ENCODE measurements at regions not wholly inside any gene's neighbourhood (a gene's known extent, or its start where the extent isn't known, plus 50 kb on each side); places are given as distances from the start of the nearest gene placed in this dataset.
"Not testable (repeated sequence)": the region's sequence is repeated elsewhere in the genome, so short reads cannot be mapped to it uniquely, and the experiment has no call there.

DNA sequence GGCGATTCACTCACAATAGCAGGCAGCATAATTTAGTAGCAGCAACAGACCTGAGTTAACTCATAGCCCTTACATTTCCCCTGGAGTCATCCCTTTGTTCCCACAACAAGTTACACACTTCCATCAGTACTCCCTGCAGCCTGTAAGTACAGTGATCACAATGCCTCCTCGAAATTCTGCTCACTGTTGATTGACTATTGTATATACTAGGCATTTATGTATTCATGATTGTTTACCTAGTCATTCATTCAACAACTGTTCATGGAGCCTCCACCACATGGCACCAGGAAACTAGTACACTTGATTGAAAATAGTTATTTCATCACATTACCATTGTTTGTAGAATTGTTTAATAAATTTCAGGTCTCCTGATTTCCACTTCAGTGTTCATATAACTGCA lies 71.4 kb upstream of the P3H2 start:
- no peak for DNase-seq (ENCODE audit: low read depth)

DNA sequence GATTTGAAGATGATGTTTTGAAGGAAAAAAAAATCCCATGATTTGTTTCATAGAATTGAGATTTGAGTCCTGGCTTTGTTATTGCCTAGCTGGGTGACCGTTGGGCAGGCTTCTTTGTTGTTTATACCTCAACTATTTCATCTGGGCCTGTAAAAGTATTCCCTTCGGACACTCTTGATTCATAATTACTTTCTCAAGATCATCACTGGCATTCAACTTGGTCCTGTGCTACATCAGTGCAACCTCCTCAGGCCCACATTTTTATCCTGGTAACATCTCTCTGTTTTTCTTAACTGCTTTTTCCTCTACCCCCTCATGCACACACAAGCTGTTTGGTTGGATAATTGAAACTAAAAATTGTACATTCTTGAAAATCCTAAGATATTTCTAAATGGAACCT lies 67.5 kb upstream of the P3H2 start:
- DNase-seq (ENCODE audit: low read depth): no peak

GRCh38 chr3:190183121-190183520 lies 62.4 kb upstream of the P3H2 start:
- DNase-seq (ENCODE audit: low read depth): peak; percentile 92

DNA sequence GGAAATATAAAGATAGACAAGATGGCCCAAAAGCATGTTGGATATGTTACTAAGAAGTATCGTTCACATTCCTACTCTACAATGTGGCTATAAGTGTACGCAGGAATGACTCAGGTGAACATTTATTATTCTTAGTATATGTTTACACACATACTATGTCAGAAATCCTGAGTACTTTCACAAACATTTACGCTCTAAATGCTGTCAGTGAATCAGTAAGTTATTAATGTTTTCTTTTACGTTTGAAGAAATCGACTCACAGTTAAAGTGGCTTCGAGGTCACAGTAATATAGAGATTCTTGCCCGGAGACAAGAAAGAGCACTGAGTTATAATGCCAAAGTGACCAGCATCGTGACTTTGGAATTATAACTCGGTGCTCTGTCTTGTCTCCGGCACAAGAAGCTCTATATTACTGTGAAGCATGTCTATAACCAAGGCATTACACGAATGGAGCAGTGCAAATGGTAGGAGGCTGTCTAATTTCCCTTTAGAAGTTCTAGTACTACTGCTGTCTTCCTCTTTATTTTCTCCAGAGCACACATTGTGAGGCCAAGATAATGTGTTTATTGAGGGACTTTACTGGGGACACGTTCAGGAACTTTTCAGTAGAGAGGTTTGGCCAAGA lies 61.8 kb upstream of the P3H2 start:
- no peak for DNase-seq (ENCODE audit: low read depth)

DNA sequence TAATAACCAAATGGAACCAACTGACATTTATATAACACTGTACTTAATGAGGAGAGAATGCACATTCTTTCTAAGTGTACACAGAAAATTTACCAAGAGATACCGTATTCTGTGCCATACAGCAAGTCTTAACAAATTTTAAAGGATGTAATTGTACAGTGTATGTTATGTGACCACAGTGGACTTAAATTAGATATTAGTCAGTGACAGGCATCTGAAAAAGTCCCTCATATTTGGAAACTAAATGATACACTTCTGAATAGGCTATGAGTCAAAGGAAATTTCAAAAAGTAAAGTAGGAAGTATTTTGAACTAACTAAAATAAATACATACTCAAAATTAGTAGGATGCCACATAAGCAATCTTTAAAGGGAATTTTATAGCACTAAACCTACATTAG lies 59.6 kb upstream of the P3H2 start:
- peak; percentile 27 for DNase-seq (ENCODE audit: low read depth)

- no peak for DNase-seq (ENCODE audit: low read depth)
Observed at GRCh38 chr3:190178779-190179178, 58.1 kb upstream of the P3H2 start.

DNA sequence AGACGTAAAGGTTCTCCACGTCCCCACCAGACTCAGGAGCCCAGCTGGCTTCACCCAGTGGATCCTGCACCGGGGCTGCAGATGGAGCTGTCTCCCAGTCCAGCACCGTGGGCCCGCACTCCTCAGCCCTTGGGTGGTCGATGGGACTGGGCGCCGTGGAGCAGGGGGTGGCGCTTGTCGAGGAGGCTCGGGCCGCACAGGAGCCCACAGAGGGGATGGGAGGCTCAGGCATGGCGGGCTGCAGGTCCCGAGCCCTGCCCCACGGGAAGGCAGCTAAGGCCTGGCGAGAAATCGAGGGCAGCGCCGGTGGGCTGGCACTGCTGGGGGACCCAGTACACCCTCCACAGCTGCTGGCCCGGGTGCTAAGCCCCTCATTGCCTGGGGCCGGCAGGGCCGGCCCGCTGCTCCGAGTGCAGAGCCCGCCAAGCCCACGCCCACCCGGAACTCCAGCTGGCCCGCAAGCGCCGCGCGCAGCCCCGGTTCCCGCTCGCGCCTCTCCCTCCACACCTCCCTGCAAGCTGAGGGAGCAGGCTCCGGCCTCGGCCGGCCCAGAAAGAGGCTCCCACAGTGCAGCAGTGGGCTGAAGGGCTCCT lies 56.3 kb upstream of the P3H2 start:
- not testable (repeated sequence) for DNase-seq (ENCODE audit: low read depth)

GRCh38 chr3:190176106-190176505 lies 55.4 kb upstream of the P3H2 start:
- not testable (repeated sequence) for DNase-seq (ENCODE audit: low read depth)

GRCh38 chr3:190175490-190175889 lies 54.8 kb upstream of the P3H2 start:
- no peak for DNase-seq (ENCODE audit: low read depth)

DNA sequence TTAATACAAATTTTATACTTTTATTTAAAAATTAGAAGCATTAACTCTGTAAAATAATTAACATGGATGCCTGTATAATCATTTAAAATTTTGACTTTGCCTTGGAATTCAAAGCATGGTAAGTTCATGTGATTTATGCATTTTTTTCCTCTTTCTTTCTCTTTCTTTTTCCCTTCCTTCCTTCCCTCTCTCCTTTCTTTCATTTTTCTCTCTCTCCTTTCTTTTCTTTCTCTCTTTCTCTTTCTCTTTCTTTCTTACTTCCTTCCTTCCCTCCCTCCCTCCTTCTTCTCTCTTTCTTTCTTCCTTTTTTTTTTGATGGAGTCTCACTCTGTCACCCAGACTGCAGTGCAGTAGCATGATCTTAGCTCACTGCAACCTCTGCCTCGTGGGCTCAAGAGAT lies 53.8 kb upstream of the P3H2 start:
- no peak for DNase-seq (ENCODE audit: low read depth)

- no peak for DNase-seq (ENCODE audit: low read depth)
Observed at GRCh38 chr3:190173426-190173825, 52.7 kb upstream of the P3H2 start.

DNA sequence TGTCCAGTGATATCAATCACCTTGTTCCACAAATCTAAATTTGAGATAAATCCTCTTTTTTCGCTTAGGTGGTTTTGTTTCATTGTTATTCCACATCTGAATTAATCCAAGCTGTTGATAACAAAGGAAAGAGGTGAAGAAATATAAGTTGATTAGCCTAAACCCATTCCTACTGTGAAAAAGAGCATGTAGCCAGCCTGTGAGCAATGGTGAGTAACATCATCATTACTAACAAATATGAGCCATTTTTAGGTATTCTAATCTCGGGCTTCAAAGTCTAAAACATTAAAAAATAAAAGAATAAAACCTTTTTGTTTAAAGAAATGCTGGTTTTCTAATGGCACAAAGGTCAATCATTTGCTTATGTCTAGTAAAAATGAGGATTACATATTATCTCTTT lies 52.1 kb upstream of the P3H2 start:
- no peak for DNase-seq (ENCODE audit: low read depth)

Data from stromal cell of bone marrow (primary cell).